Superior temporal gyrus (tissue), 1 donor: ENCODE measurements at regions not wholly inside any gene's neighbourhood (a gene's known extent, or its start where the extent isn't known, plus 50 kb on each side); places are given as distances from the start of the nearest gene placed in this dataset.
A peak's percentile ranks its signal among the peaks of the same experiment; 100 is the strongest.
"Not testable (repeated sequence)": the region's sequence is repeated elsewhere in the genome, so short reads cannot be mapped to it uniquely, and the experiment has no call there.

ENCODE experiments used
- DNase-seq: peaks from one replicate; pipeline ENCODE4 v3.0.0-alpha.2; 2016; ENCODE audit errors: extremely low spot score

DNA sequence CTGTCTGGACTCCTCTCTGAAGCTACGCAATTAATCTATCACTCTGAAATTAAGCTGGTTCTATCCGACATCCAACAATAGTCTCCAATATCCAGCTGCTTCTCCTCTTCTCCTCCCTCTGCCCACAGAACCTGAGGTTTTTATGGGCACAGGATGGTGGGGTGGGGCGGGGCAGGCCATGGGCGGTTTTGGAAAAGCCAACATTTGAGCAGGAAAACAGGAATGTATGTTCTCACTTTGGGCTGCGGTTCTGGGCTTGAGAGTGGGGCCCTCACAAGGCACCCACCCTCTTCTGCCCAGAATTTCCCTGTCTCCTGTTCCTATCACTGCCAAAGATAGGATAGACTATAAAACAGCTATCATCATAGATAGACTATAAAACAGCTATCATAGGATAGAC lies 1144.2 kb downstream of the EPHA7 start:
- no peak for DNase-seq

GRCh38 chr6:92274588-92274987 lies 1144.8 kb downstream of the EPHA7 start:
- DNase-seq = no peak

DNA sequence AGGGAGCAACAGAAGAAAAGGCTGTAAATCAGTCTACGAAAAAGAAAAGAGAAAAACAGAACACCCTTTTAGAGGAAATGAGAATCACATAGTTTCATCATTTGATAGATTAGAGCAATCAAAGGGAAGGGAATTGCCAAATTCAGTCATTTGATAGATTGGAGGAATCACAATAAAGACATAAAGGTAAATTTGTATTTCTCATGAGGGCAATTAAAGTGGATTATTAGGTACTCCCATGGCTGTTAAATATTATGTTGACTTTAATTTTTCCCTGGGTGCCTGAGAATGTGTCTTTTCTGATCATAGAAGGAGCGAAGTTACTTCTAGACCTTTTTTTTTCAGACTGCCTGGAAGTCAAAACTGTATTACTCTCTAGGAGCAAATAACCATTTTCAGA lies 1145.7 kb downstream of the EPHA7 start:
- no peak for DNase-seq

DNA sequence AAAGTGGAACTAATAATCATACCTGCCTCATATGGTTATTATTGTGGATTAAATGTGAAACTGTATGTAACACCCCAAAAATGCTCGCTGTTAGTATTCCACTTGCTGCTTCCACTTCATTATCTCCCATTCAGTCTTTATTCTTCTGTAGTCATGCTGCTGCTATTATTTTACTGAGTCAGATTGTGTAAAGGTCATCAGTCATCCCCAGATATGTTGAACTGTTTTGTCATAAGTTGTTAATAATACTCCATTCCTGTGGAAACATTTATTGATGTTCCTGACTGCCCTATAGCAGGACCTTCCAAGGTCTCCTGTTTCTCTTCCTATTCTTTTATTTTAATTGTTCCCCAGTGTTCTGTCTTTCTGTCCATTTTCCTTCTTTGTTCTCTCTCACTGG lies 1148.3 kb downstream of the EPHA7 start:
- no peak for DNase-seq

GRCh38 chr6:92270365-92270764 lies 1149.0 kb downstream of the EPHA7 start:
- DNase-seq = no peak

DNA sequence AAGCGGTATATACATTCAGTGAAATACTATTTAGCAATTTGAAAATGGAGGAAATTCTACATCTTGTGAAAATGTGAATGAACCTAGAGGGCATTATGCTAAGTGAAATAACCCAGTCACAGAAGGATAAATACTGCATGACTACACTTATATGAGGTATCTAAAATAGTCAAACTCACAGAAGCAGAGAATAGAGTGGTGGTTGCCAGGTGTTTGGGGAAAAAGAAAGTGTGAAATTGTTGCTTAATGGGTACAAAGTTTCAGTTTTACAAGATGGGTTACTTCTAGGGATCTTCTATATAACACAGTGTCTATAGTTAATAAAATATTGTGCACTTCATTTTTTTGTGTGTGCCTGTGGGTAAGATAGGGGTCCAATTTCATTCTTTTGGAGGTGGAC lies 1152.0 kb downstream of the EPHA7 start:
- no peak for DNase-seq

DNA sequence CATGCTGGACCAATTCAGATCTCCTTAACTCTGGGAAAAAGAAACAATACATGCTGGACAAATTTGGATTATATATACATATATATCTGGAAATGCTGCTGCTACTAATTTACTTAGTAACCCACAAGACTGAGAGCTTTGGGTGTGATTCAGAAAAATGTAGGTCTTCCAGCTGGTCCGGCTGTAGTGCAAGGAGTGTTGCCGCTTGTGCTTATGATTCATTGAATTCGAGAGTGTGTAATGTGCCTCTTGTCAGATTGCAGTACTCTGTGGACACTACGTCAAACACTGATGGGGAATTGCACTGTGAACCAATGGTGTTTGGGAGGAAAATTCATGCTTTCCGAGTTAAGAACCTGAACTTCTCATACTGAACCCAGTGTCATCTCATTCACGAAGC lies 1155.5 kb downstream of the EPHA7 start:
- DNase-seq = peak; percentile 11

- peak; percentile 21 for DNase-seq
Measured at GRCh38 chr6:92259171-92259570, 1160.2 kb downstream of the EPHA7 start.

GRCh38 chr6:92243315-92243714 lies 1176.0 kb downstream of the EPHA7 start:
- DNase-seq = no peak

DNA sequence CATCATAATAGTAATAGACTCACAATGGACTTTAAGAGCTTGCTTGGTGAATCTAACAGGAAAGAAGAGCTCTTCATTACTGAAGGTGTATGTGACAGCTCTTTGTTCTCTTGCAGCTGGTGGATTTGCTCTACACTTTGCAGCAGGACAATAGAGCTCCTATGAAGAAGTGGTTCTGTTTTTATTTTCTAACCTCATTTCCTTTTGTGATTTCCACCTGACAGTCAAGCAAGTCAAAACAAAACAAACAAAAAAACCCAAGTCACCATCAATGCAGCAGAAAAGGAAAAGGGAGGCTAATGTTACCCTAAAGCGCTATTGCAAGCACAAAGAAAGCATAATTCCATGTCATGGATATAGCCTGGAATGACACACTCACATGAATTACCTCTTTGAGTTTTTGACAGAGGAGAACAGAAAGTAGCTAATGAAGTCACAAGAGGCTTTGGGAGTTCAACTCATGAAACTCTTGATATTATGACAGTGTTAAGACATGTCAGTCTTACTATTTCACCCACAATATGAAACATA lies 1188.1 kb downstream of the EPHA7 start:
- no peak for DNase-seq

GRCh38 chr6:92219987-92220386 lies 1199.4 kb downstream of the EPHA7 start:
- not testable (repeated sequence) for DNase-seq

DNA sequence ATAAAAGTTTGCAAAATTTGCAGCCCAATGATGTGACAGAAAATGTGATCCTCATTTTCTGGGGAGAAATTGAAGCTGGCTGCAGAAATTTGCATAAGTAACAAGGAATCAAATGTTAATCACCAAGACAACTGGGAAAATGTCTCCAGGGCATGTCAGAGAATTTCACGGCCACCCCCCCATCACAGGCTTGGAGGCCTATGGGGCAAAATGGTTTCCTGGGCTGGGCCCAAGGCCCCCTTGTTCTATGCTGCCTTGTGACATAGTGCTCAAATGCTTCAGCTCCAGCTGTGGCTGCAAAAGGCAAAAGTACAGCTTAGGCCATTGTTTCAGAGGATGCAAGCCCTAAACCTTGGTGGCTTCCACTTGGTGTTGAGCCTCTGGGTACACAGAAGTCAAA lies 1202.6 kb downstream of the EPHA7 start:
- no peak for DNase-seq

- no peak for DNase-seq
Measured at GRCh38 chr6:92201618-92202017, 1217.7 kb downstream of the EPHA7 start.

DNA sequence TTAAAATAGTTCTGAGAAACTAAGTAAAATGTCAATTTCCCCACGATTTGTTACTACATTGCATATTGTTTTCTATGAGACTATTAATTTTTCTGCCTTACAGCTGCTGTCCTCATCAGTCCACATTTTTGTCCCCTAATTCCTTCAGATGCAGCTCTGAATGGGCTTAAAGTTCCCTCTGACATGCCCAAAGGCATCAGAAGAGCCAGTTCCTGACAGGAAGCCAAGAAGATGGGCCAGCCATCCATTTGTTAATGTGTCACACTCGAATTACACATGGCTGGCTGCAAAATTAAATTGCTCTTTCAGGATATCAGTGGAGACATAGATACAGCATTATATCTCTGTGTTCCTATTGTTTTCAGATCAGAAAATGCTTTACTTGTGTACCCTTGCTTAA lies 1223.0 kb downstream of the EPHA7 start:
- no peak for DNase-seq

DNA sequence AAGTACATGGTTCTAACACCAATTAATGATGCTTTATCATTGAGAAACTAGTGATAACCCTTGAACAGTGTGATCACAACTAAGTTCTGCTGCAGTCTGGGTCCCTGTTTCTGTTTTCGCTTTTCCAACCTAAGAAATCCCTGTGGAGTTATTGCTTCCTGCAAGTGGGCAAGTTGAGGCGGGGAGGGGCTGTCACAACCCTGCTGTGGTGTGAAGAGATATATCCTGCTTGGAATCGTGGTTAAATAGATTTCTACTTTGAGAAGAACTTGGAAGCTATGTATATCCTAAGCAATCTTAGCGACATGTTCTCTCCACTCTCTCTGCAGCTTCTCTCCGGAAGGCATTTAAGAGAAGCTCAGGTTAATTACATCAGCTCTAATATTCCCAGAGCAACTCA lies 1223.6 kb downstream of the EPHA7 start:
- no peak for DNase-seq

DNA sequence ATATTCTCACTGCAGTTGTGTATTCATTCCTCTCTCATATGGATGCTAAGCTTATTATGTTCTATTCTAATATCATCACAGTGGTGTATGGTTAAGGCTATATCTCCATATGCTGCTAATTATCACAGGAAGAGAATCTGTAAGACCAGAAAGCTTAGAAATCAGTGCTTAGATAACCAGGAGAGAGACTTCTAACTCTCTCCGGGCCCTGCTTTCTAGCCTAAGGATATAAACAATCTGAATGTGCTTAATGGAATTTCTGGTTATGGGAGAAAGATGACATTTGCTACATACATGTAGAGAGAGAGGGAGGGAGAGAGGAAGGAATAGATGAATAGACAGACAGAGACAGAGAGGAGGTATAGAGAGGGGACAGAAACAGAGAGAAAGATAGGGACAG lies 1231.3 kb downstream of the EPHA7 start:
- no peak for DNase-seq

DNA sequence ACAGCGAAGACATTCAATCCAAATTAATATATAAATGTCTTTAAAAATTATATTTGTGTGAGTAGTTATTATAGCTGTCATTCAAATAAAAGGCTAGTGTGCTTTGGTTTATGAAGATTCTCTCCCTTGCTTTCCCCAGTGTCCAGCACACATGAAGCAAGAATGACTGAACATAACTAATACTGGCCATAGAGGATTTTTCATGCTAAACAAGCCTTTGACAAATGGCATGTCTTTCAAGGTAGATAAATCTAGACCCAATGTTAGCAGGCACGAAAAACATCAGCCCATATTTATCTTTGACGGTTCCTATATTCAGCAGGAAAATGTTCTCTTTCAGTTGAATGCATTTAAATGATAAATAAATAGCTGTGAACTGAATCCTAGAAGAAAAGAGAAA lies 1234.4 kb downstream of the EPHA7 start:
- no peak for DNase-seq

DNA sequence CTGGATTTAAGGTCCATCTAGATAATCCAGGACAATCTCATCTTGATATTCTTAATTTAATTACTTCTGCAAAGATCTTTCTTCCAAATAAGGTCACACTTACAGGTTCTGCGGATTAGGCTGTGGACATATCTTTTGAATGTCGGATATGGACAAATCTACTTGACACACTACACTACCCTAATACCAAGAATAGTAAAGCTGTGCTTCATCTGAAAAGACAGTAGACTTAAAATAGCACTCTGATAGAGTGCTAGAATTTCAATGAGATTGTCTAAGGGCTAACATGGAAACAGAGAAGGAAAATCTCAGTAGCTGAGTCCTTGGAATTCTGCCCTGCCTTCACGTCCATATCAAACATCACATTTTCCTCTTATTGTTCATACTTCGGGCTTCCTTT lies 1238.0 kb downstream of the EPHA7 start:
- no peak for DNase-seq

- no peak for DNase-seq
Measured at GRCh38 chr6:92180090-92180489, 1239.3 kb downstream of the EPHA7 start.

GRCh38 chr6:92176666-92177065 lies 1242.7 kb downstream of the EPHA7 start:
- DNase-seq = no peak

DNA sequence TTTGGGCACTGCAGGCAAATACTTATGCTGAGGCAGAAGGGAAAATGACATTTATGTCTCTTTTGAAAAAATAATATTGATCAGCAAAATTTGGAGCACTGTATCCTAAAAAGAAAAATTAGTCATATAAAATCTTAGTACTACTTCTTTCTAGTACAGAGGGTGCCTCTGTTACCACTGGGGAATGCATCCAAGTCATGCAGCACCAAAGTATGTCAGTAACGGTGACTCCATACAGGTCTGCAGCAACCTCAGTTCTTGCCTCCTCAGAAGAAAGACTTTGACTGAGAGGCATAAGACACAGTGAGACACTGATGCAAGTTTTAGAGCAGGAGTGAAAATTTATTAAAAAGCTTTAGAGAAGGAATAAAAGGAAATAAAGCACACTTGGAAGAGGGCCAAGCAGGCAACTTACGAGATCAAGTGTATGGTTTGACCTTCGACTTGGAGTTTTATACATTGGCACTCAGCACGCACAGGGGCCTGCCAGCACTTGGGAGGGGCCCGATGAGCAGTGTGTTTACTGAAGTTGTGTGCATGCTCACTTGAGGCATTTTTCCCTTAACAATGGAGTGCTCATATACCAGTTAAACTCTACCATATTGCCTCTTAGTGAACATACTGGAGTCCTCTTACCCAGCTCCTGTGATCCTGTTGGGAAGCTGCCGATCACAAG lies 1244.8 kb downstream of the EPHA7 start:
- DNase-seq = no peak

DNA sequence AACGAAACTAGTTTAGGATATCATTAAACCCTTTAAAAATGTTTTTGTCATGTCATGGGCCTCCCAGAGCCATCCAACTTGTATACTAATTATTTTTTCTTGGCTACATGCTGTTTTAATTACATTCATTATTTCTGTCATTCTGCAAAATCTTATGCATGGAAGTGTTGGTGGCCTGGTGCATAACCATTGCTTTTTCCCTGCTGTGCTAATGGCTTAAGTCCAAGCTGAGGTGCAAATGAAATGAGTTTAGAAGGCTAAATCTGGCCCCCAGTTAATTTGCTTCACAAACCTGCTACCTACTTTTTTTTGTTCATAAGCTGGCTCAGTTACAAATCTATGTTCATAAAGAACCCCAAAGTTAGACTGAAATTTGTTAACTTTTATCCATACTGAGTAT lies 1249.9 kb downstream of the EPHA7 start:
- DNase-seq = no peak

GRCh38 chr6:92166666-92167065 lies 1252.7 kb downstream of the EPHA7 start:
- DNase-seq = no peak

DNA sequence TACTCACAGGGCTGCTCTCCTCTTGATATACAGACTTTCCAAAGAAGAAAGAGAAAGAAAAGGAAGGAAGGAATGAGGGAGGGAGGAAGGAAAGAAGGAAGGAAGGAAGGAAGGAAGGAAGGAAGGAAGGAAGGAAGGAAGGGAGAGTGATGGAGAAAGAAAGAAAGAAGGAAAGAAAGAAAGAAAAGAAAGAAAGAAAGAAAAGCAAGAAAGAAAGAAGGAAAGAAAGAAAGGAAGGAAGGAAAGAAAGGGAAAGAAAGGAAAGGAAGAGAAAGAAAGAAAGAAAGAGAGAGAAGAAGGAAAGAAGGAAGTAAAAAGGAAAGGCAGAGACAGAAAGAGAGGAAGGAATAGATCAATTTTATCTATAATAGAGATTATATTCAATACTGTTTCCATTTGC lies 1257.4 kb downstream of the EPHA7 start:
- no peak for DNase-seq
